KMS-11 (cell line): ENCODE measurements at regions not wholly inside any gene's neighbourhood (a gene's known extent, or its start where the extent isn't known, plus 50 kb on each side); places are given as distances from the start of the nearest gene placed in this dataset.

ENCODE experiments used
- H2AFZ ChIP-seq: fragments of 200-600 bp; sonication (generic); 2 replicates; pipeline ENCODE4 v1.6.1; 2016; ENCODE audit warnings: antibody characterized with exemption, mixed run types, low read depth
- H3K27ac ChIP-seq: fragments of 200-600 bp; sonication (generic); 2 replicates; pipeline ENCODE4 v1.6.1; 2016; ENCODE audit warnings: mild to moderate bottlenecking, mixed run types
- H3K27me3 ChIP-seq: fragments of 200-600 bp; sonication (generic); 2 replicates; pipeline ENCODE4 v1.6.1; 2017; ENCODE audit warnings: mild to moderate bottlenecking, low read depth, mixed run types, moderate library complexity; ENCODE audit not compliant: insufficient read depth
- H3K36me3 ChIP-seq: fragments of 200-600 bp; sonication (generic); 2 replicates; pipeline ENCODE4 v1.6.1; 2017; ENCODE audit warnings: mild to moderate bottlenecking, mixed run types; ENCODE audit not compliant: insufficient read depth
- H3K4me1 ChIP-seq: fragments of 200-600 bp; sonication (generic); 2 replicates; pipeline ENCODE4 v1.6.1; 2016; ENCODE audit warnings: mild to moderate bottlenecking, low read depth, mixed run types; ENCODE audit not compliant: poor library complexity, severe bottlenecking
- H3K4me2 ChIP-seq: fragments of 200-600 bp; sonication (generic); 2 replicates; pipeline ENCODE4 v1.7.0; 2016; ENCODE audit warnings: mild to moderate bottlenecking, mixed run types
- H3K4me3 ChIP-seq: fragments of 200-600 bp; sonication (generic); IDR thresholded peaks from 2 replicates; pipeline ENCODE4 v1.6.1; 2017; ENCODE audit warnings: low read depth, low read length, mixed read lengths; ENCODE audit not compliant: insufficient read depth
- H3K79me2 ChIP-seq: fragments of 200-600 bp; sonication (generic); 2 replicates; pipeline ENCODE4 v1.6.1; 2016; ENCODE audit warnings: low read depth, mixed run types; ENCODE audit not compliant: insufficient read depth
- H3K9ac ChIP-seq: fragments of 200-600 bp; sonication (generic); 2 replicates; pipeline ENCODE4 v1.6.1; 2016; ENCODE audit warnings: mild to moderate bottlenecking, mixed run types
- H4K20me1 ChIP-seq: fragments of 200-600 bp; sonication (generic); 2 replicates; pipeline ENCODE4 v1.6.1; 2016; ENCODE audit warnings: mild to moderate bottlenecking, mixed run types; ENCODE audit not compliant: insufficient read depth
- TF ChIP-seq, protein P1 (sequence below): fragments of 200-600 bp; sonication (generic); conservative IDR thresholded peaks from 2 replicates; pipeline ENCODE4 v1.6.1; 2017; ENCODE audit warnings: low read depth, mild to moderate bottlenecking, antibody characterized with exemption, low read length, moderate library complexity, mixed read lengths

DNA sequence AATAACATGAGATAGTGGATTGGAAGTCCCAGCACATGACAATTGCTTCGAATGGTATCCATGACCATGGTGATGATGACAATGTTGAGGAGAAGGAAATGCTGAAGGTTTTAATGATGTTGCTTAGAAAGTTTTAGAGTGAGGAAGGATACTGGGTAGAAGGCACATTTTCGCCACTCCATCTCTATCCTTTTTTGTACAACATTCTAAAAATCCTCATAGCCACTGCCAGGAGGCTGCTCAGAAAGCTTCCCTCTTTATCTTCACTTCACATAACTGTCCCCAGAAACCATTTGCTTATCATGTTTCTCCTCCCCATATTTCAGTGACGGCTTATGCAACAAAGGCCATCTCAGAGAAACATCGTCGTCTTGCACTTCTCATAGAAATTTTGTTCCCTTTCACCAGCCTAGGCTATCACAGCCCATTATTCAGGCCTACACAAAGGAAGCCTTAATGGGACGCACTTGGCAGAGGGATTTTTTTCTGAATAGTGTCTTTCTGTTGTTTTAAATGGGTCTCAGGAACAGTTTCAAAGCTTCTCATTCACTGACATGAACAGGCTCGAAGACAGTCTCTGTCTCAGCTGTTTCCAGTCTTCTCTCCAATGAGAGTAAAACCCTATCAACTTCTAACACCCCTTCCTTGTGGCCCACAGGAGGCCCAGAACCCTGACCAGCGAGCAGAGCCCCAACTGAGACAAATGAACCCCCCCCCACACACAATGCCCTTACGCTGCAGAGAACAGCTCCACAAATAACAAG lies 506.7 kb downstream of the HAPSTR1 start:
- Histone ChIP-seq H3K27ac (no peak overlapping the region), H3K4me2 (no peak overlapping the region), H4K20me1 (no peaks in the 10 kb centered on the region), H3K4me1 (no peaks in the 10 kb centered on the region), H2AFZ (no peak overlapping the region), H3K36me3 (no peaks in the 10 kb centered on the region), H3K27me3 (no peaks in the 10 kb centered on the region), H3K4me3 (no peak overlapping the region), H3K9ac (no peak overlapping the region), H3K79me2 (no peaks in the 10 kb centered on the region)
- TF ChIP-seq, protein P1, sequence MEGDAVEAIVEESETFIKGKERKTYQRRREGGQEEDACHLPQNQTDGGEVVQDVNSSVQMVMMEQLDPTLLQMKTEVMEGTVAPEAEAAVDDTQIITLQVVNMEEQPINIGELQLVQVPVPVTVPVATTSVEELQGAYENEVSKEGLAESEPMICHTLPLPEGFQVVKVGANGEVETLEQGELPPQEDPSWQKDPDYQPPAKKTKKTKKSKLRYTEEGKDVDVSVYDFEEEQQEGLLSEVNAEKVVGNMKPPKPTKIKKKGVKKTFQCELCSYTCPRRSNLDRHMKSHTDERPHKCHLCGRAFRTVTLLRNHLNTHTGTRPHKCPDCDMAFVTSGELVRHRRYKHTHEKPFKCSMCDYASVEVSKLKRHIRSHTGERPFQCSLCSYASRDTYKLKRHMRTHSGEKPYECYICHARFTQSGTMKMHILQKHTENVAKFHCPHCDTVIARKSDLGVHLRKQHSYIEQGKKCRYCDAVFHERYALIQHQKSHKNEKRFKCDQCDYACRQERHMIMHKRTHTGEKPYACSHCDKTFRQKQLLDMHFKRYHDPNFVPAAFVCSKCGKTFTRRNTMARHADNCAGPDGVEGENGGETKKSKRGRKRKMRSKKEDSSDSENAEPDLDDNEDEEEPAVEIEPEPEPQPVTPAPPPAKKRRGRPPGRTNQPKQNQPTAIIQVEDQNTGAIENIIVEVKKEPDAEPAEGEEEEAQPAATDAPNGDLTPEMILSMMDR: no peak

DNA sequence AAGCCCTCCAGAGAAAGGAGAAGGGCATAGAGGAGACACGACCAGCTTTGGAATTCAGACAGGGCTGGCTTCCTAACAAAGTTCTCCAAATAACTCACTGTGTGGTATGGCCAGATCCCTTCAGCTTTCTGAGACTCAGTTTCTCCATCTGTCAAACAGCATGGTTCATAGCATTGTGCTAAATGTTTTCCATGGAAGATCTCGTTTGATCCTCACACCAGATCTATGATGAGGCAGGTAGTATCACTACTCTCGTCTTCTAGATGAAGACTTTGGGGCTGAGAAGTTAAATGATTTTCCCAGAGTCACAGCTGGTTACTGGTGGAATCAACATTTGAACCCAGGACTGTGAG lies 507.3 kb downstream of the HAPSTR1 start:
- H3K4me3 ChIP-seq: no peak overlapping the region
- H3K4me1 ChIP-seq: no peaks in the 10 kb centered on the region
- no peaks in the 10 kb centered on the region for H4K20me1 ChIP-seq
- H2AFZ ChIP-seq: no peak overlapping the region
- no peaks in the 10 kb centered on the region for H3K27me3 ChIP-seq
- no peak overlapping the region for H3K9ac ChIP-seq
- TF ChIP-seq, protein P1: no peak
- no peak overlapping the region for H3K4me2 ChIP-seq
- H3K27ac ChIP-seq: no peak overlapping the region
- no peaks in the 10 kb centered on the region for H3K36me3 ChIP-seq
- no peaks in the 10 kb centered on the region for H3K79me2 ChIP-seq

DNA sequence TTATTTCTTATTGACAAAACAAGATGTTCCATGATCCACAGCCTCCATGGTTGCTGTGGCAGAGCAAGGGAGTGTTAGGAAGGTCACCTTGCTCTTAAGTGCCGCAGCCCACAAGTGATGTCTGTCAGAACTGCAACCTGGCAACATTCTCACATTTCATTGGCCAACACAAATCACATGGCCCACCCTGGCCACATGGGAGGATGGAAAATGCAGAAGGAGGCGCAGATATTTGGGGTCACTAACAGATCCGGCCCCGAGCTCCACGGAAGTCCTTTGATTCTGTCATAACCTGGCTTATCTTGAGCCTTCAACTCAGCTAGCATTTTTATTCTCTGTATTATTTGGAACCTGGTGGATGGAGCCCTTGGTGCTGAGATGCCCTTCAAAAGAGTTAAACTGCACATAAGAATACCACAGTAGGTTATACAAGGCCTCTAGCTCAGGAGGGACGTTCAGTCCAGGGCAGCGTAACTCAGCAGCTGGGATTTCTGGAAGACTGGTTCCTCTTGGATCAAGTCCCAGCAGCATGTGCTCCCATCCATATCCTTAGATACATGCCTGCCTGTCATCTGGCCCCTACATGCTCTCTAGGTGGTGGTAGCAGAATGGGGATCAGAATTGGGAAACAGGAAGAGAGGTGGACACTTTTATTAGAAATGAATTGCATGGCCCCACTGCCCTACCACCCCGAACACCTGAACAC lies 508.1 kb downstream of the HAPSTR1 start:
- TF ChIP-seq, protein P1: no peak

DNA sequence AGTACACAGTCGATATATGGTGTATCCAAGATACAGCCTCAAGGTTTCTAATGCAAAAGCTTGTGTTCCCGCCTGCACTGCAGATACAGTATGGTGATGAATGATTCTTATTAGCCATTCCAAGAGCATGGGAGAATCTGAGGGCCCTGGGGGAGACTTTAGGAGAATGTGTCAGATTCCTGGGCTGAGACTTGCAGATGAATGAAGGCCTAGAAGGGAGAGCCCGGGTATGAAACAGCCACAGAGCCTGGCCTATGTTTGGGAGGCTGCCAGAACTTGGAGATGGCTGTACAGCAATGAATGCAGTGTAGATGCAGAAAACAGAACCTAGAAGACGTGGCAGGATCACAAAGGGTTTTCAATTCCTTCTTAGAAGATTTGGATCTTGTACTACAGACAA lies 510.7 kb downstream of the HAPSTR1 start:
- no peaks in the 10 kb centered on the region for H3K27me3 ChIP-seq
- no peaks in the 10 kb centered on the region for H3K4me1 ChIP-seq
- H3K4me2 ChIP-seq: no peak overlapping the region
- H3K27ac ChIP-seq: no peak overlapping the region
- TF ChIP-seq, protein P1: no peak
- H3K36me3 ChIP-seq: no peaks in the 10 kb centered on the region
- no peak overlapping the region for H3K9ac ChIP-seq
- no peak overlapping the region for H2AFZ ChIP-seq
- H3K4me3 ChIP-seq: no peak overlapping the region
- no peaks in the 10 kb centered on the region for H4K20me1 ChIP-seq
- H3K79me2 ChIP-seq: no peaks in the 10 kb centered on the region

More for the DNA sequence above, 508.1 kb downstream of the HAPSTR1 start:
- Histone ChIP-seq H3K27ac (no peak overlapping the region), H4K20me1 (no peaks in the 10 kb centered on the region), H3K27me3 (no peaks in the 10 kb centered on the region), H3K9ac (no peak overlapping the region), H3K79me2 (no peaks in the 10 kb centered on the region), H2AFZ (no peak overlapping the region), H3K4me1 (no peaks in the 10 kb centered on the region), H3K36me3 (no peaks in the 10 kb centered on the region), H3K4me3 (no peak overlapping the region), H3K4me2 (no peak overlapping the region)
